HG03139 (cell line): ENCODE measurements at regions not wholly inside any gene's neighbourhood (a gene's known extent, or its start where the extent isn't known, plus 50 kb on each side); places are given as distances from the start of the nearest gene placed in this dataset.

Experiments
- ATAC-seq: cut with Tn5 transposase; IDR thresholded peaks from one replicate; pipeline ENCODE4 v1.9.1; 2021; ENCODE audit not compliant: unreplicated experiment

DNA sequence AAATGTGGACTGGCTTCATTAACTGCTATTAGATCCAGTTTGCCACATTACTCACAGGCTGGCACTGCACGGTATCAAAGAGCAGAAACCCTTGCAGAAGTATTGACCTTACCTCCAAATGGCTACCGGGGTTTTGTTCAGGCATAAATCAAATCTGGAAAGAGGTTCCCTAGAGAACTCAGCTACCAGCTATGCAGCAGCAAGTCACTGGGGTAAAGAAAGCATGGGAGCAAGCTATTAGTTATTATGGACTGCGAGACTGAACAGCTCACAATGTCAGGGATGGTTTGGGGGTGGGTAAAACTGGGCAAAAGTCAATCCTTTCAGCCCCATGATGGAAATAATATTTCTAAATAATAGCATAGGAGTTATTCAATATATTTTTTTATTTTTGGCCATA, 128.1 kb downstream of the FANCF start:
- ATAC-seq, result no peak

DNA sequence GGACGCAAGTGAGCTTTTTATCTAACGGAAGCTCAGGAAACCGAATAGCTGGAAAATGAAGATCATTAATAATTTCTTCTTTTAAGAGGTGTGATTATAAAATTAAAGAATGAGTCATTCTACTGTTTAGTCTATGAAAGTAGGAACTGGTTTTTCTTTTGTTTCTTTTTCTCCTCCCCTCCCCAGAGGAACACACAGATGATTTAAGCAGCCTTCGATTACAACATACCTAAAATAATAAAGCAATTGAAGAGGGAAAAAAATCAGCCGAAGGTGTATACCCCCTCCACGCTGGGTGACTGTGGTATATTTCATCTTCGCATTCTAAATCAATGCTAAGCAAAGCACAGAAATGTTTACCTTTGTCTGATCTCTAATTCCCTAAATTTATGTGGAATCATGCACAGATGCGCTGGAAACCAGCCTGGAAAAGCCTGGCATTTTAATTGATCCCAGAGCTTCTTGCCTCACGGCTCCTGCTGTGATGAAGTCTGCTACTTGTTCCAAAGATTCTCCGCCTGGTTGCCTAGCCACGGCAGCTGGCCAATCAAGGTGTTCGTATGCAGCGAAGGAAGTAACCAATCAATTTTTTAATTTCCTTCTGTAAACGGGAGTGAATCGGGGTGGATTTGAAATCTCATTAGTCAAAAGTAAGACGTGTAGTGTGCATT, 133.9 kb downstream of the FANCF start:
- no peak for ATAC-seq

DNA sequence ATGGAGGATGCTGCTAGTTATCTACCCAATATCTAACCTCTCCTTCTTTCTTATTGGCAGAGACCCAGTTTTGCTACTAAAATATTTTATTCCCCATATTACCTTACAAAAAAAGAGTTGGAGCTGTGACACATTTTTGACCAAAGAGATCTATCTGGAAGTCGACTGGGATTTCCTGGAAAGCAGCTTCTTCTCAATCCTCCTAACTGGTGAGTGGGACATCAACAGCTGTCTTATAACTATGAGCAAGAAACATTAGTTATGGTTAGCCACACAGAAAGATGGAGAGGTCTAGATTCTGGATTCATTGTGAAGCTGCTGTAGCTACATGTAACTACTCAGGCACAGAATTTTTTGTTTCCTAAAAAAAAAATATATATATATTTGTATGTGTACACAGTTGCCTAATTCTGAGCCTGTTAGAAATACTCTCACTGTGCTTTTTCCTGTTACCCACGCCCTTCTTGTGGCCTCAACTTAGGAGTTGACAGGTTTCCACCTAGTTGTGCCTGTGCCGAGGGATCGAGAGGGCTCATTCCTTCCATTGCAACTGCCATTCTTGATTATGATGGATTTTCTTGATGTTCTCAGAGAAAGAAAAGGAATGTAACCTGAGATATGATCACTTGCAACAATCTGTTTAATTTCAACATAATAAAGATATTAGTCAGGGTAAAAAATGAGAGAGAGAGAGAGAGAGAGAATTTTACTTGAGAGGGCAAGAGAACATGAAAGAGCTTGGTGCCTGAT, 142.0 kb downstream of the SLC17A6 start:
- no peak for ATAC-seq

DNA sequence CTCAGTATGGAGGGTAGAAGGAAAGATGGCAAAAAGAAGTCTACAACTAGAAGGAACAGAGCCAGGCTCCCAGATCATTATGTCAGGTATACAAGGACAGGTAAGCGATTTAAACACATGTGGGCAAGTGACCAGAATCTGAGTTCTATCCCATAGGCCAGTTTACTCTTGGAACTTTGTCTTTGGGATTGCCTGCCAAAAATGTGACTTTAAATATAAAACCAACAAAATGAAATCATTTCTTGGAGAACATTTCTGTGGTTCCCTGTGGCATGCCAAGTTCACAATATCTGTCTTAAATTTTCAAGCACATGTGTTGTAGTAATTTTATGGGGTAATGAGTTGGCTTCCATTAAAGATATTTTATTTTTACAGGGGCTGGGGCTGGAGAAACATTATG, 141.0 kb downstream of the SLC17A6 start:
- ATAC-seq, result no peak

DNA sequence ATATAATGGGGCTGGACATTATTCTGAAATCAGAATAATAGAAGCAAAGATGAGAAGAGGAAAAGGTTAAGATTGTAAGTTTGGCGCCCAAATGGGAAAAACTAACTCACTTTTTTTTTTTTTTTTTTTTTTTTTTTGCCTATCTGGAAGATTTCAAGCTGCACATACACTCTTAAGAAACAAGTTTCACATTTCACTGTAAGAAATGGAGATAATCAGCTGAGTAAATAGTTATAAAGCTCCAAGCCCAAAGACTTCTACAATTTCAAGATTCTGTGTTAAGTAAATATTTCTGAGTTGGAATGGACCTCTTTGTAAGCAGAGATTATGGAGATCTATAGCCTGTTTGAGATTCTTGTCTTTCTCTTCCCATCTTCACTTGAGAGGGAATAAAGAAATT, 140.0 kb downstream of the SLC17A6 start:
- ATAC-seq, result no peak

DNA sequence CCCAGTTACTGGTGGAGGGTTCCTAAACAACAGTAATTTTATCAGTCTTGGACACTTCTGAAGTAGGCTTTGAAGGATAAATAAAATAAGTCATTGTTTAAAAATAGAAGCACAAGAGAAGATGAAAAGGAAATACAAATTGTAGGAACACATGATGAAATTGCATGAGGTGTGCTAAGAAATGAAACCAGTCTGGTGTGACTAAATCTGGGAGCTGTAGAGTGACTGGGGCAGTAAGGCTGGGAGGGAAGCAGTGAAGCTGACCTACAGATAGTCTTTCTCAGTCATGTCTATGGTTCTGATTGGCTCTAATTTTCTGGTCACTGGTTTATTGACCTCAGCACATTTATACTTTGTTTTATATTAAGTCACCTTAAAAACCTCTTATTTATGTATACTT, 139.1 kb downstream of the SLC17A6 start:
- no peak for ATAC-seq

DNA sequence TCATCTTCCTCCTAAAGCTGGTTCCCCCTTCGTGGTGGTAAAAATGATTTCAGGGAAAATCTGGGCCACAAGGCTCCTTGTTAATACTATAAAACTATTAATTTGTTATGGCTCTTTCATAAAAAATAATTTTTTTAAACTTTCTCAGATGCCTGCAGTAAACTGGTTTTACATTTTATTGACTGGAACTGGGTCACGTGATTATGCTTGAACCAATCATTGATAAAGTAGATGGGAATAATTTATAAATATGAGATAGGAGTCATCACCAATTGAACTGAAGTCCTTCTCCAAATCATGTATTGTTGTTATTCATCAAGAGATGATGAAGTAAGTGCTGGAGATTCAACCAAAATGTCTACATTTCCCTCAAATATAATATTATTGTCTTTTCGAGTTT, 138.4 kb downstream of the SLC17A6 start:
- ATAC-seq, result no peak

DNA sequence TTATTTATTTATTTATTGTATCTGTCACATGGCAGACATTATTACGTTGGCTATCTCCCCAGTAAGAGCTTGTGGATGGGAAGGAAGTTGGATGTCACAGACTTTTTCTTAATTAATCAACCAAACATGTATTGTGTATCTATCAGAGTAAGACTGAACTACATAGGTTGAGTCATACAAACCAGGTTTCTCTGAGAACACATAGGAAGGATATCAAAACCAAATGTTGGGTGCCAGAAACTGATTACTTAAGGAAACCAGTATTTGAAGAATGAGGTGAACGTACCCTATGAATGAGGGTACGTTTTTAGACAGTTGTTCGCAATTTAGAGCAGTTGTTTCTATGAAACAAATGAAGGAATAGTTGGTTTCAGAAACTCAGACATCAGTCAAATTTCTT, 136.4 kb downstream of the SLC17A6 start:
- no peak for ATAC-seq

DNA sequence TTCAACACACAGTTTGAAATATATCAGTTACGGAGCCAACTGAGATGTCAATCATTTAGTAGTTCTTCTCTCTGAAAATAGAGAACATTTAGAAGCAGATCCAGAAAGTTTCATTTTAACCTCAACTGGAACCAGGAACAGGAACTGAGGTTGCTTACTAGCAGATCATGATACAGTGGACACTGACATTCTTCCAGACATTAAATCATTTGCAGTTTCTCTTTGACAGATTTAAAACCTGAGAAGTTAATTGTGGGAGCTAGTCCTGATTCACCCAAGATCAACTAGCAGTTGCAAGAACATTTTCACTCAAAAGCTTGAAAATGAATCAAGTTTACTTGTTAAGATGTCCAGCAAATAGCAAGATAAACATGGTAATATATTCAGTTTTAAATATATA, 135.4 kb downstream of the SLC17A6 start:
- no peak for ATAC-seq

DNA sequence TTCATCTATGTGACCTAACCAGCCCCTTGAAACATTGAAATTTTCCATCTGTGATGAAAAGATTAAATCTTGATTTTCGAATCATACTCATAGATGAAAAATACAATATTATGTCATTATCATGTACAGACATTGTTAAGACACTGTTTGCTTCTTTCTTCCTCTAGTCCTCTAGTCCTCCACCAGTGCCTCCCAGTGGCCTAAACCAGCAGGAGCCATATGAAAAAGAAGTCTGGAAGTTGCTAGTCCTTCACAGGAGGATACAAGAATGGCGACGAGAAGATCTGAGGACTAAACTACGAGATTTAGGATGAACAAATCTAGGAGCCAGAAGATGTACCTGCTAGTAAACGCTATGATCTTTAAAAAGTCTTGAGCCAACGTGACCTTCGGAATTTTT, 134.1 kb downstream of the SLC17A6 start:
- no peak for ATAC-seq

DNA sequence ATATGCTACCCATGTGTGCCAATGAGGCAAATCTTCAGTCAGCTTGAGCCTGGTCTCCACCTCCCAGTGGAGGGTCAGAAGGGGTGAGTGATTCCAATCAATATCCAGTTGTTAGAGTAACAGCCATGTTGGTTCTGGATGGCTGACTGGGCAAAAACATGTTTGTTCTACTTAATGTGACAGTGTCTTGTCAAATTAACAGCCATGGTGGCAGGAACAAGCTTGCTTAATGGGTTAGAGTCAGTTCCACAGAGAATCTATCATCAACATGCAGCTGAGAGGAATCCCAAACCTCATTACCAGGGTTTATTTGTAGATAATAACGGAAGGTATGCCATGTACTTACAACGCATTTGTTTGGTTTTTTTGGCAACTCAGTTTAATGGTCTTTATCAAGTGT, 133.2 kb downstream of the SLC17A6 start:
- no peak for ATAC-seq

DNA sequence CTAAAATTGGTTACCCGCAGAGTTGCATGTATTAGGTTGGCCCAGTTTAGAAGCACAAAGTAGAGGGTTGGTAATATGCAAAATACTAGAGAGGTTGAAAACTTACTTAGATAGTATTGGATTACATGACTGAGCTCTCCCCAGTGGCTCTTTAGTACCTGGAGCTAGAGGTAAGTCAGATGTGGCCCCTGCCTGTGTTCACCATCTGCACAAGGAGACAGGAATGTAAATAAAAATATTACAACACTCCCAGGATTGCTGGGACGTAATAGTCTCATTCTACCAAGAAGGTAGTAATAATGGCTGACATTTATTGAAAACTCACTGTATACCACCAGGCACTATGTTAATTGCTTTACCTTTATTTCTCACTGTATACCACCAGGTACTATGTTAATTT, 129.6 kb downstream of the SLC17A6 start:
- no peak for ATAC-seq

DNA sequence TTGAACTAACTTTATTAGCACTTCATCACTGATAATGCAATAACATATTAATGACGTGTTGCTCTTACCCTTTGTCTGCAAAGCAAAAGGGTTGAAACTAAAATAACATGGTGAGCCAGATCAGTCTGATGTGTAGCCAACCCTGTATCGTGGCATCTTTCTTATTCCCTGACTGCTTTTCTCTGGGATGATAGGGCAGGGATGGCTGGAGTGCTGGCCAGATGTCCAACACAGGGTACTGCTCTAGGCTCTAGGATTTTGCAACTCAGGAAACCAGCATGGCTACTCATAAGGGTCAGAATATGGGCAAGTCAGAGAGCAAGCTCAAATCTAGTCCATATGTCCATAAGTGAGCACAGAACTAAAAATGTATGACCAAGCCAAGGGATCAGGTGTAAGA, 129.1 kb downstream of the SLC17A6 start:
- no peak for ATAC-seq

DNA sequence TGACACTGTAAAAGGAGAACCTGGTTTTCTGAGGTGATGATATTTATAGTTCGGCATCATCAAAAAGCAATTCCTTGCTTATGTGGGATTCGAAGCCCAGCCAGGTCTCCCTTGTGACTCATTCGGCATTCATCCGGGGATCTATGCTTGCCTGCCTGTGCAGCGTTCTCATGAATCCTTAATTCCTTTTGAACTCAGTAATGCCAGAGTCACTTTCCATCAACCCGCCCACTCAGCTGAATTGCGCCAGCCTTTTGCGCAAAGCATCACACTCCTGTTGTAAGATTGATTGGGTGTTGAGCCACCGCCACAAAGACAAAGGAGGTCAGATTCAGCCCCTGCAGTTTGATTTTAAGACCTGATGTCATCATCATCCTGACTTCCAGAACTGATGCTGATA, 128.6 kb downstream of the SLC17A6 start:
- ATAC-seq, result no peak

DNA sequence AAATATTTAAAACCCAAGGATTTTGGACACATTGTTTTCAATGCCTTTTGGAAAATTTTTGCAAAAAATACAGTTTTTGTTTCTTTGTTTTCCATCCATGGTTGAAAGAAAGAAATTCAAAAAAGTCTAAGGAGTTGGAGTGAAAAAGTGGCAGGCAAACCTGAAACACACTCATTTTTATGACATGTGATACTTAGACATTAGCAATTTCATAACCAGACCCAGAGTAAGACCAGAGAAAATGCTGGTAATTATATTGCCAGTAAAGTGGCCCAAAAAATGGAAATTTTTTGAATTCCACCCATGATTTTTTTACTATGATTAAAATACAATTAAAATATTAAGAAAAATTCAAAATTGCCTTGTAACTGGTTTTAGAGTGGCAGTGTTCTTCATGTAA, 128.2 kb downstream of the SLC17A6 start:
- ATAC-seq, result no peak

DNA sequence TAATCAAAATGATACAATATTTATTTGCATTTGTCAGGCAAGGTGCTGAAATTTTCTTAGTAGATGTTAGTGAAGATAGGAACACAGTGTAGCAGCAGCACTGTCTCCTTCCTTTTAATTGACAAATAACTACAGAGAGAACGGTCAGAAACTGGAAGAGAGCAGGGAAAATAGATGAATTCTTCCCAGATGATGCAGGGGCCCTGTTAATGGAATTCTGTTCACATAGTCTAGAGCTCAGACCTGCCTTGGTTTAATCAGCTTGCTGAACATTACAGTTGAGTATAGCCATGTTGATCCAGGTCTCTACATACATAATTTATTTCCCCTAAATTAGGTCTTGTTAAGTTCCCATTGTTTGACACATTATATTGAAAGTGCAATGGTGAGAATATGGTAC, 127.4 kb downstream of the SLC17A6 start:
- no peak for ATAC-seq

DNA sequence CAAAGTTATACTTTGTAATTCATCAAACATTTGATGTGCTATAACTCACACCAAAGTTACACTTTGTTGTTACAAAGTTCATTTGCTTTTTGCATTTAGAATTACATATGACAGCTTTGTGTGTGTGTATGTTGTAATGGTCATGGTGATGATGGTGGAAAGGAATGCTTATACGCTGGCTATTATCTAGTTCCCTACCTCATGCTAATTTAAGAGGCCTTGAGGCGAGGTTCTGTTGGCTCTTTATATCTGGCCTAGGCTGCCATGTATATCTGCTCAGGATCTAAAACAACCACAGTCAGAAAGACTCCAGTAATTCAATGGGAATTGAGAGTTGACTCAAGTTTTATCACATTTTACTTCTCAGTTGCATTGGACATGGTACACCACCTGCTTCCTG, 123.4 kb downstream of the SLC17A6 start:
- ATAC-seq, result no peak

DNA sequence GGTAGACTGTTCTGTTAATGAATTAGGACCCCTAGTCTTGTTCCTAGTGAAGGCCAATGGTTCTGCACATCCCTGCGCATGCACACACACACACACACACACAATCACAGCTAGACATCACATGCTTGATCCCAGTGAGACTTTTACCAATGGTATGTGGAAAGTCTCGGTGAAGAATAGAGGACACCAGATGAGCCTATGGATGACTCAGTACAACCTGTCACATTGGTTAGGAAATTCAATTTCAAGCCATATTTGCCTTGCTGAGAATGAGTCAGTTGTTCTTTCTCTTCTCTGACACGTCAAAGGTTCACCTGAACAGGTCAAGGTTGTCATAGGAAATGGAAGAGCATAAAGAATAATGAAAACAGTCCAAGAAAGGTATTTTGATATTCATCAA, 122.0 kb downstream of the SLC17A6 start:
- ATAC-seq, result no peak

DNA sequence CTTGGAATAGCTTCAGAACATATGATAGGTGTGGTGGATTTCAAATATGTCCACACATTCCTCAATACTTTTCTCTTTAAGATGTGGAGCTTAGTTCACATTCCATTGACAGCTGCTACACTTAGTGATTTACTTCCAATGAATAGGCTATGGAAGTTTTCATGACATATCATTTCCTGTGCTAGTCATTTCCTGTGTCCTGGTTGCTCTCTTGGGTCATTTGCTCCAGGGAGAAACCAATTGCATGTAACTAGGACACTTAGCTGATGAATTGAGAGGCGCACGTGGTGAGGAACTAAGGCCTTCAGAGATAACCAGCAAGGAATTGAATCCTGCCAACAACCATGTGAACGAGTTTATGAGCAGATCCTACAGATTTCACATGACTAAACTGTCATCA, 120.9 kb downstream of the SLC17A6 start:
- no peak for ATAC-seq

DNA sequence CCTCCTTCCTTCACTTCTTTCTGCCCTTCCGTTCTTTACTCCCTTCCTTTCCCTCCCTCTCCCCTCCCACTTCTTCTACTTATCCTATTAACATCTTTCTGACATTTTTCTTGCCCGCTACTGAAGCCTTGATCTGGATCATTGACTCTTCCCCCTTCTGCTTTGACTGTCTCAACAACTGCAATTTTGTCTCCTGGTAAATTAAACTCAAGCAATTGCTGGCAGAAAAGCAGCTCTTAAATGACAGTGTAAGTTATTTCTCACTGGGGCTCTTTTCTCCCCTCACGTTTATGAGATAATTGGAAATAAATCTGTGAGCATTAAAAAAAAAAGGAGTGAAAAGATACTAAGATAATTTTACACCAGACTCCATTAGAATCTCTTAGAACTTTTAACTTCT, 120.0 kb downstream of the SLC17A6 start:
- no peak for ATAC-seq

DNA sequence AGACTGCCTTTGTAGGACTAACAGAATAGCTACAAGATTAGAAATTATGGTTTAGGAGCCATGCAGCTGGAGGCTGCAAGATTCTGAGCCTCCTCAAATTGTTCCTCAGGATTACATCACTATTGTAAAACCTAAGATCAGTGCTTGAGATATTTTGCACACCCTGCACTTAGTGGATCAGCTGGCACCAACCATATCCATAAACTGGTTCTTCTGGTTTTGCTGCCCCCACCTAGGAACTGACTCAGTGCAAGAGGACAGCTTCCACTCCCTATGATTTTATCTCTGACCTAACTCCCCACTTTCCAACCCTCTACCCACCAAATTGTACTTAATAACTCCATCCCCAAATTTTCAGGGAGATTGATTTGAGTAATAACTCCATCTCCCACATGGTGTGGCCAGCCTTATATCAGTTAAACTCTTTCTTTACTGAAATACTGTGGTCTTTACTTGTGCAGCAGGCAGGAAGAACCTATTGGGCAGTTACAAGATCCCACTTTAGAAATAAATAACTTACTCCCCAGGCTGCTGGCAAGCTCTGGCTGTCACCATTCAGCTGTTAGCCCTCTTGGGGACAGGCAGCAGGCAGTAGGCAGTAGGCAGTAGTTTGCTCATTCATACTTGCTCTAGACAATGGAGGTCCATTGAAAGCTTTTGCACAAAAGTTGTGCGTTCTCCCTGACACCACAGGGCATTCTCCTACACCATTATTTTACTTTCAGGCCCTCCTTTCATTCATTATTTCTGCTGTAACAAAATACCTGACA, 119.0 kb downstream of the SLC17A6 start:
- no peak for ATAC-seq

DNA sequence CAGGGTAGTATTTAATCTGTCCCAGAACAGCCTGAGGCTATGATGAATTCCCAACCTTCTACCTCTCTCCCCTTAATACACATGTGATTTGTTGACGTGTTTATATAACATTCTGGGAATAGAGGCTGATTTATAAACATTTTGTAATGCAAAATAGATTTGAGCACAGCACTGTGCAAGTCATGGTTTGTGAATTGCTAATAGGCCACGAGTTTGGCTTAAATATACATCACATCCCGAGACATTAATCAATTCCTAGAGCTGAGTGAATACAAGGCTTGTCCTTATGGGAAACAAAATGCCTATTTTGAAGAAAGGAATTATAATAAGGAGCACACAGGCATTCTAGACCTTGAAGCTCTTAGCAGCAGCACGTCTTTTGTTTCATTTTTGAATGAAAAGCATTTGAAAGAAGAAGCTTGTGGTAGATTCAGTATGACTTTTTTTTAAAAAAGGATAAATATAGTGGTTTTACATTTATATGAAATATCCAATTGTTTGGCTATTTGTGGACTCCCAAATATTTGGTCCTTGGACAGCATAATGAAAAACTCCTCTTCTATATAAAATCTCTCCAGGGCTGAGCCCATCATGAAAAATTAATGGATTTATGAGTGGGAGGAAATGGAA, 116.4 kb downstream of the SLC17A6 start:
- ATAC-seq, result no peak
